HL-60 (cell line): ENCODE measurements at regions not wholly inside any gene's neighbourhood (a gene's known extent, or its start where the extent isn't known, plus 50 kb on each side); places are given as distances from the start of the nearest gene placed in this dataset.

ENCODE experiments used
- DNase-seq, 2 experiments: peaks; one replicate each; pipeline ENCODE4 v3.0.0-alpha.2; 2010 to 2020; ENCODE audit warnings: low read depth in 1 of 2, low spot score in 1 of 2
- H3K27ac ChIP-seq: fragments of 250-450 bp; sonication (Bioruptor Pico); replicated peaks from 2 replicates; pipeline ENCODE4 v1.5.1; 2020; ENCODE audit warnings: mild to moderate bottlenecking, moderate library complexity
- H3K27me3 ChIP-seq: fragments of 250-450 bp; sonication (Bioruptor Pico); 2 replicates; pipeline ENCODE4 v1.5.1; 2021; ENCODE audit warnings: mild to moderate bottlenecking, moderate library complexity; ENCODE audit not compliant: insufficient read depth, poor library complexity, severe bottlenecking
- H3K4me3 ChIP-seq: replicated peaks from 2 replicates; pipeline ENCODE4 v1.5.1; 2011; ENCODE audit warnings: mild to moderate bottlenecking, control low read depth, low read length; ENCODE audit not compliant: insufficient read depth
- CTCF ChIP-seq: IDR thresholded peaks from one replicate; pipeline ENCODE4 v1.5.1; 2011; ENCODE audit warnings: low read length, control low read depth, inconsistent platforms; ENCODE audit not compliant: insufficient read depth
- GABPA ChIP-seq: IDR thresholded peaks from 2 replicates; pipeline ENCODE4 v1.6.1; 2012; ENCODE audit warnings: low read depth
- POLR2AphosphoS5 ChIP-seq: IDR thresholded peaks from 2 replicates; pipeline ENCODE4 v1.6.1; 2012; ENCODE audit warnings: low read depth
- REST ChIP-seq: IDR thresholded peaks from 2 replicates; pipeline ENCODE4 v1.6.1; 2012; ENCODE audit warnings: low read depth; ENCODE audit not compliant: insufficient replicate concordance
- SPI1 ChIP-seq: IDR thresholded peaks from 2 replicates; pipeline ENCODE4 v1.6.1; 2012; ENCODE audit warnings: low read depth, mild to moderate bottlenecking, borderline replicate concordance

- H3K27me3 ChIP-seq = no peaks in the 10 kb centered on the region
These were observed 144.1 kb downstream of the SHANK2 start for GRCh38 chr11:71108013-71108865.

GRCh38 chr11:71106671-71107070 lies 145.7 kb downstream of the SHANK2 start:
- no peak for DNase-seq
- H3K27me3 ChIP-seq = no peaks in the 10 kb centered on the region

More at GRCh38 chr11:71108013-71108865, 144.1 kb downstream of the SHANK2 start:
- DNase-seq = no peak
- H3K27ac ChIP-seq = no peak overlapping the region
- no peak for TF ChIP-seq POLR2AphosphoS5
- no peak for TF ChIP-seq SPI1
- H3K4me3 ChIP-seq = no peak overlapping the region

GRCh38 chr11:71103266-71103665 lies 149.1 kb downstream of the SHANK2 start:
- Histone ChIP-seq H3K27ac (no peak overlapping the region), H3K27me3 (no peaks in the 10 kb centered on the region), H3K4me3 (no peak overlapping the region)
- no peak for DNase-seq
- TF ChIP-seq CTCF (no peak), POLR2AphosphoS5 (no peak), GABPA (no peak), REST (no peak), SPI1 (no peak)

More at GRCh38 chr11:71106671-71107070, 145.7 kb downstream of the SHANK2 start:
- no peak for TF ChIP-seq POLR2AphosphoS5
- TF ChIP-seq SPI1 = no peak
- no peak for TF ChIP-seq GABPA
- TF ChIP-seq REST = no peak
- no peak for TF ChIP-seq CTCF
- no peak overlapping the region for H3K27ac ChIP-seq
- no peak overlapping the region for H3K4me3 ChIP-seq

GRCh38 chr11:71102251-71102995 lies 150.0 kb downstream of the SHANK2 start:
- TF ChIP-seq REST (no peak), POLR2AphosphoS5 (no peak), SPI1 (no peak), GABPA (no peak), CTCF (no peak)
- Histone ChIP-seq H3K27me3 (no peaks in the 10 kb centered on the region), H3K27ac (no peak overlapping the region)

More at GRCh38 chr11:71102251-71102995, 150.0 kb downstream of the SHANK2 start:
- no peak overlapping the region for H3K4me3 ChIP-seq
- DNase-seq = no peak
